Stimulated activated CD8-positive, alpha-beta memory T cell treated with anti-CD3 and anti-CD28 coated beads, Interleukin-12 subunit alpha, Interleukin-12 subunit beta, amount 100 ng/mL, for 1 hour (primary cell): ENCODE measurements at regions not wholly inside any gene's neighbourhood (a gene's known extent, or its start where the extent isn't known, plus 50 kb on each side); places are given as distances from the start of the nearest gene placed in this dataset.

ENCODE experiments used
- DNase-seq: peaks from one replicate; pipeline ENCODE4 v3.0.0-alpha.2; 2020; ENCODE audit warnings: low read depth

GRCh38 chr6:44636561-44637248 lies 249.2 kb downstream of the CDC5L start:
- no peak for DNase-seq

GRCh38 chr6:44641344-44642031 lies 254.0 kb downstream of the CDC5L start:
- no peak for DNase-seq

GRCh38 chr6:44642349-44642748 lies 254.8 kb downstream of the CDC5L start:
- DNase-seq, result no peak

- no peak for DNase-seq
Measured at GRCh38 chr6:44642870-44643522, 255.5 kb downstream of the CDC5L start.

- DNase-seq, result no peak
Measured at GRCh38 chr6:44645276-44645675, 257.8 kb downstream of the CDC5L start.

- DNase-seq, result no peak
Measured at GRCh38 chr6:44646355-44646754, 258.8 kb downstream of the CDC5L start.

- DNase-seq, result no peak
Measured at GRCh38 chr6:44649365-44650025, 262.0 kb downstream of the CDC5L start.

- DNase-seq, result no peak
Measured at GRCh38 chr6:44650495-44650894, 263.0 kb downstream of the CDC5L start.

GRCh38 chr6:44650947-44651346 lies 263.4 kb downstream of the CDC5L start:
- DNase-seq, result no peak

GRCh38 chr6:44651604-44652003 lies 264.1 kb downstream of the CDC5L start:
- DNase-seq, result no peak

GRCh38 chr6:44652547-44652946 lies 265.0 kb downstream of the CDC5L start:
- no peak for DNase-seq

- DNase-seq, result no peak
Measured at GRCh38 chr6:44653091-44653490, 265.6 kb downstream of the CDC5L start.

- no peak for DNase-seq
Measured at GRCh38 chr6:44653761-44654218, 266.3 kb downstream of the CDC5L start.

- peak; percentile 71 for DNase-seq
Measured at GRCh38 chr6:44655412-44656342, 268.2 kb downstream of the CDC5L start.

GRCh38 chr6:44656691-44657090 lies 269.2 kb downstream of the CDC5L start:
- DNase-seq, result no peak

GRCh38 chr6:44657206-44657819 lies 269.8 kb downstream of the CDC5L start:
- DNase-seq, result no peak

- DNase-seq, result no peak
Measured at GRCh38 chr6:44658571-44658970, 271.1 kb downstream of the CDC5L start.

GRCh38 chr6:44659726-44660125 lies 272.2 kb downstream of the CDC5L start:
- DNase-seq, result no peak

- no peak for DNase-seq
Measured at GRCh38 chr6:44660561-44661220, 273.2 kb downstream of the CDC5L start.

- DNase-seq, result no peak
Measured at GRCh38 chr6:44661221-44662008, 273.9 kb downstream of the CDC5L start.
